ENCODE measurements at regions not wholly inside any gene's neighbourhood (a gene's known extent, or its start where the extent isn't known, plus 50 kb on each side); places are given as distances from the start of the nearest gene placed in this dataset.

- DNase-seq (ENCODE audit: low read depth): no peak
These were observed 415.8 kb downstream of the HRH4 start for GRCh38 chr18:24876266-24876665.

- DNase-seq (ENCODE audit: low read depth): no peak
These were observed 416.6 kb downstream of the HRH4 start for GRCh38 chr18:24877066-24877465.

- no peak for DNase-seq (ENCODE audit: low read depth)
These were observed 417.1 kb downstream of the HRH4 start for GRCh38 chr18:24877546-24877945.

GRCh38 chr18:24878289-24878688, 417.9 kb downstream of the HRH4 start:
- DNase-seq (ENCODE audit: low read depth): peak; percentile 73

- DNase-seq (ENCODE audit: low read depth): no peak
These were observed 424.8 kb downstream of the HRH4 start for GRCh38 chr18:24885276-24885675.

GRCh38 chr18:24894880-24895279, 434.4 kb downstream of the HRH4 start:
- DNase-seq (ENCODE audit: low read depth): no peak

- no peak for DNase-seq (ENCODE audit: low read depth)
These were observed 437.0 kb downstream of the HRH4 start for GRCh38 chr18:24897461-24897860.

GRCh38 chr18:24910221-24910620, 441.7 kb downstream of the ZNF521 start:
- DNase-seq (ENCODE audit: low read depth): no peak

- DNase-seq (ENCODE audit: low read depth): no peak
These were observed 438.3 kb downstream of the ZNF521 start for GRCh38 chr18:24913507-24914170.

GRCh38 chr18:24914171-24914525, 437.8 kb downstream of the ZNF521 start:
- no peak for DNase-seq (ENCODE audit: low read depth)

GRCh38 chr18:24914685-24915084, 437.3 kb downstream of the ZNF521 start:
- DNase-seq (ENCODE audit: low read depth): no peak

- DNase-seq (ENCODE audit: low read depth): no peak
These were observed 436.4 kb downstream of the ZNF521 start for GRCh38 chr18:24915547-24915946.

GRCh38 chr18:24917767-24918166, 434.2 kb downstream of the ZNF521 start:
- DNase-seq (ENCODE audit: low read depth): no peak

- DNase-seq (ENCODE audit: low read depth): no peak
These were observed 433.7 kb downstream of the ZNF521 start for GRCh38 chr18:24918257-24918656.

- no peak for DNase-seq (ENCODE audit: low read depth)
These were observed 432.7 kb downstream of the ZNF521 start for GRCh38 chr18:24919181-24919797.

- DNase-seq (ENCODE audit: low read depth): no peak
These were observed 429.5 kb downstream of the ZNF521 start for GRCh38 chr18:24922491-24922890.

GRCh38 chr18:24923138-24923537, 428.8 kb downstream of the ZNF521 start:
- DNase-seq (ENCODE audit: low read depth): no peak

- no peak for DNase-seq (ENCODE audit: low read depth)
These were observed 427.8 kb downstream of the ZNF521 start for GRCh38 chr18:24924066-24924716.

GRCh38 chr18:24926649-24927048, 425.3 kb downstream of the ZNF521 start:
- DNase-seq (ENCODE audit: low read depth): no peak

- peak; percentile 52 for DNase-seq (ENCODE audit: low read depth)
These were observed 423.6 kb downstream of the ZNF521 start for GRCh38 chr18:24928301-24928878.

GRCh38 chr18:24930478-24930877, 421.5 kb downstream of the ZNF521 start:
- DNase-seq (ENCODE audit: low read depth): no peak

- no peak for DNase-seq (ENCODE audit: low read depth)
These were observed 421.0 kb downstream of the ZNF521 start for GRCh38 chr18:24930971-24931370.

Measured in myocyte (in vitro differentiated cells).